Posterior vena cava (tissue), 2 donors: ENCODE measurements at regions not wholly inside any gene's neighbourhood (a gene's known extent, or its start where the extent isn't known, plus 50 kb on each side); places are given as distances from the start of the nearest gene placed in this dataset.
"Not testable (repeated sequence)": the region's sequence is repeated elsewhere in the genome, so short reads cannot be mapped to it uniquely, and the experiment has no call there.

Experiments used
- DNase-seq: peaks from one replicate; pipeline ENCODE4 v3.0.0-alpha.2; 2020; ENCODE audit warnings: low spot score
- intact Hi-C, 2 donors: fragments of 100-400 bp; cut with DNase I; formaldehyde crosslinking; loops; one replicate each; pipeline versions ENCODE4 v1.14.1 to v1.14.2; 2022 to 2023
- donor health status: DM: yes; HTN: yes; CAD: no.
- donor health status: DM: yes; HTN: yes; CAD: no.

- intact Hi-C loops, DNase-seq: not testable (repeated sequence)
Measured at GRCh38 chr10:29363930-29364329, 75.1 kb downstream of the LYZL1 start.

GRCh38 chr10:29366206-29366605 is 77.3 kb downstream of the LYZL1 start:
- intact Hi-C loops, DNase-seq: not testable (repeated sequence)

- intact Hi-C loops, result no loop called here
- DNase-seq, result no peak
Measured at GRCh38 chr10:29369419-29369818, 80.5 kb downstream of the LYZL1 start.

- intact Hi-C loops, result no loop called here
- DNase-seq, result no peak
Measured at GRCh38 chr10:29370097-29371092, 81.5 kb downstream of the LYZL1 start.

GRCh38 chr10:29372920-29373319 is 84.0 kb downstream of the LYZL1 start:
- intact Hi-C loops, result no loop called here
- no peak for DNase-seq

GRCh38 chr10:29374162-29374561 is 85.3 kb downstream of the LYZL1 start:
- intact Hi-C loops, result no loop called here
- DNase-seq, result no peak

GRCh38 chr10:29375888-29376287 is 87.0 kb downstream of the LYZL1 start:
- DNase-seq, result no peak

GRCh38 chr10:29377333-29377961 is 88.6 kb downstream of the LYZL1 start:
- intact Hi-C loops, result no loop called here
- no peak for DNase-seq

More at GRCh38 chr10:29375888-29376287, 87.0 kb downstream of the LYZL1 start:
- intact Hi-C loops, result no loop called here

- intact Hi-C loops, result no loop called here
- DNase-seq, result no peak
Measured at GRCh38 chr10:29378106-29378505, 89.2 kb downstream of the LYZL1 start.

GRCh38 chr10:29379208-29379607 is 90.3 kb downstream of the LYZL1 start:
- DNase-seq, result no peak
- intact Hi-C loops, result no loop called here

GRCh38 chr10:29379777-29380598 is 91.1 kb downstream of the LYZL1 start:
- DNase-seq, intact Hi-C loops: not testable (repeated sequence)

GRCh38 chr10:29380599-29381511 is 92.0 kb downstream of the LYZL1 start:
- intact Hi-C loops, DNase-seq: not testable (repeated sequence)

- intact Hi-C loops, result loop anchor here in 1 of 2 donors (5.0 kb wide), 1 partner anchor 61 kb away; no protein-coding TSS in a partner anchor
- no peak for DNase-seq
Measured at GRCh38 chr10:29386342-29386999, 97.6 kb downstream of the LYZL1 start.

- intact Hi-C loops, result loop anchor here in 1 of 2 donors (5.0 kb wide), 1 partner anchor 60 kb away; no protein-coding TSS in a partner anchor
- no peak for DNase-seq
Measured at GRCh38 chr10:29387269-29387668, 98.4 kb downstream of the LYZL1 start.

GRCh38 chr10:29388112-29388511 is 99.2 kb downstream of the LYZL1 start:
- DNase-seq, result not testable (repeated sequence)
- intact Hi-C loops, result loop anchor here in 1 of 2 donors (5.0 kb wide), 1 partner anchor 59 kb away; no protein-coding TSS in a partner anchor

GRCh38 chr10:29389493-29389892 is 100.6 kb downstream of the LYZL1 start:
- intact Hi-C loops, result loop anchor here in 1 of 2 donors (5.0 kb wide), 1 partner anchor 58 kb away; no protein-coding TSS in a partner anchor
- no peak for DNase-seq

- DNase-seq, result no peak
Measured at GRCh38 chr10:29389935-29390334, 101.1 kb downstream of the LYZL1 start.

More at GRCh38 chr10:29389935-29390334, 101.1 kb downstream of the LYZL1 start:
- intact Hi-C loops, result loop anchor here (5.0 to 10.0 kb wide), 2 partner anchors 55 to 57 kb away; no protein-coding TSS in a partner anchor
